ENCODE measurements at regions not wholly inside any gene's neighbourhood (a gene's known extent, or its start where the extent isn't known, plus 50 kb on each side); places are given as distances from the start of the nearest gene placed in this dataset.

DNA sequence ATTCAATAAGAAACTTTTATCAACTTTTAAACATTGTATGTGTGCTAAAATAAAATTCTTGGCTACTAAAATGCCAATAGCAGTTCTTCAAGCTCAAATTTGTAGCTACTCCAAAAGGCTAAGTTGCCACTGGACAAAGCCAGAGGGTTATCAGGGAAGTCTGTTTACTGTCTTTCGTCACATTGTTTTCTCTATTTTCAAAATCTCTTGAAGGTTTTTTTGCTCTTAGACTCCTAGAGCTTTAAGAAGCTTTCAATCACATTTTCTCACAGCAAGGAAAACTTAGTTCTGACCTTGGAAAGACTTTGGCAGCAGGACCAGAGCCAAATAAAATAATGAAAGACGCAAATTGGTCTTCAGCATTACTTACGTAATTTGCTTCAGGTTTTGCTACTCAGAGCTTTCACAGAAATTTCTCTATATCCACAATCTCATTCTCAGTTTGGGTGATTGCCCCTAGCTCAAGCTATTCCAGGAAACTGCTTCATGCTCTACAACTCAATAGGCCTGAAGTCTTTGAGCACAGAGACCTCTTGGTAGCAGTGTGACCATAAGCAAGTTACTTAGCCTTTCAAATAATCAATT is 257.7 kb downstream of the GABRG2 start:
- DNase-seq = no peak

DNA sequence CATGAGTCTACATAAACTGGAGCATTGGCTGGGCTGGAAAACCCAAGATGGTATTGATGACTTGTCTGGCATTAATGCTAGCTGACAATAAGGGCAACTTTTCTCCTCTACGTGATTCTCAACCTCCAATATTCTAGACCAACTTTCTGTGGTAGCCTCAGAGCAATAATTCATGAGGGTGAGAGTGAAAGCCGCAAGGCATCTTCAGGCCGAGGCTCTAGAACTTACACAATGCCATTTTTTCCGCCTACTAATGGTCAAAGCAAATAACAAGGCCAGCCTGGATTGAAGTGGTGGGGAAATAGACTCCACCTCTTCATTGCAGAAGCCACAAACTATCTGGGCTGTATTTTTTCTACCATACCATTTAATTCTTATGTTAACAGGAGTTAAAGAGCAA is 267.4 kb downstream of the GABRG2 start:
- DNase-seq = no peak

GRCh38 chr5:162360373-162360931 is 292.9 kb downstream of the GABRG2 start:
- DNase-seq = no peak

DNA sequence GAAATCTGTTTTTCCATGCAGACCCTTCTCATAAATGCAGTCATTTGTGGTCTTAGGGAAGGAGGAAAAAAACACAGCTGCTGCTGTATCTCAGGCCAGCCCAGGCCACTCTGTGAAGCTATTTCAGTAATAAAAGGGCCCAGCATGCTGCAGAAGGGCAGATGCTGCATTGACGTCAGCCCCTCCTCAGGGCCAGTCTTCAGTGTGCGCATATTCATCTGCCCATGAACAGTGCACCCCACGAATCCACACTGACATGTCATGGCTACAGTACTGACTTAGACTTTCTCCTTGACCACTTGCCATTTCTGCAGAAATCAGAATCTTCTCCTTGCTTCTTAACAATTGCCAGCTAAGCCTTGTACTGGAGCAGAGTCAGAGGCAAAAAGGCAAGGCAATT is 304.7 kb downstream of the GABRG2 start:
- DNase-seq = no peak

DNA sequence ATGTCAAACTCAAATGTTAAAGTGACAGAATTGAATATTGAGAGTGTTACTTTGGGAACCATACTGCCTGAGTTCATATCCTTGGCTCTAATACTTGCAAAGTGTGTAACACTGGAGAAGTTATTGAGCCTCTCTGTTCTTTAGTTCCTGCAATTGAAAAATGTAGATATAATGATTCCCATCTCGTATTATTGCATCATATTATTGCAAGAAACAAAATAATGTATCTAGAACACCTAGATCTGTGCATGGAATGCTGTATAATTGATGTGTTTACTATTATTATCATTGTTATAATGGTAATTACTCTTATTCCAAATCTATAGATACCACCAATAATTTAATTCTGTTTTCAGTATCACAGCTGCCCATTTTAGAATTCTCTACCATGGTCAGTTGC is 310.3 kb downstream of the GABRG2 start:
- DNase-seq = no peak

- DNase-seq = no peak
These were observed 315.3 kb downstream of the GABRG2 start for GRCh38 chr5:162382839-162383238.

DNA sequence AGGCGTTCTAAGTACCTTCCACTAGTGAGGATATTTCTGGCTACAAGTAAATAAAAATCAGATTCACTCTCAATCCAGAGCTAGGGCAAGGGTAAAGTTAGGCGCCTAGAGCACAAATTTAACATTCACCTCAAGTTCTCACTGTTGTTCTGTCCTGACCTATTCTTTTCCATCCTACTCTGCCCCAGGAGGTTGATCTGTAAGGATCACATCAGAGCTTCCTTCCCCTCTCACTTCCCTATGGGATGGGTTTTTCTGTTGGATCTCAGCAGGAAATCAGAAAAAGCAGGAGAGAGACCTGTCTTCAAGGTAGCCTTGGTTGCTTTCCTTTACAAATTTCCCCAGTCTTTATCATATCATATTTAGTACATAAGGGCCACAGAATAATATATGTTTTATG is 316.7 kb downstream of the GABRG2 start:
- DNase-seq = no peak

DNA sequence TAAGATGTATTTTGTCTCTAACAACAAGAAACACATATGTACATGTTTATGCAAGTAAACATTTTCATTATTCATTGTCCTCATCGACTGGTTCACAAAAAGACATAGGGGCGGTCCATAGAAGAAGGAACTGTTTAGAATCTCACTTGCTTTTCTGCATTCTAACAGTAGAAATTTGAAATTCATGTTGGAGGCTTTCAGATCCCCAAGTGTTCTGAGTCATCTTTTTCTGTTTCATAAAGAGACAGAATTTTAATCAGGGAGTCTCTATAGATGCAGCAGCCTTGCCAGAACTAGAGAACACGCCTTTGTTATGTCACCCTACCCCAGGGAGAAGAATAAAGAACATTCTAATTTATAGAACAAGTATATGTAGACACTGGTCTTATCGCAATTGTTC is 324.3 kb downstream of the GABRG2 start:
- DNase-seq = no peak

- no peak for DNase-seq
These were observed 324.8 kb downstream of the GABRG2 start for GRCh38 chr5:162392336-162392735.

DNA sequence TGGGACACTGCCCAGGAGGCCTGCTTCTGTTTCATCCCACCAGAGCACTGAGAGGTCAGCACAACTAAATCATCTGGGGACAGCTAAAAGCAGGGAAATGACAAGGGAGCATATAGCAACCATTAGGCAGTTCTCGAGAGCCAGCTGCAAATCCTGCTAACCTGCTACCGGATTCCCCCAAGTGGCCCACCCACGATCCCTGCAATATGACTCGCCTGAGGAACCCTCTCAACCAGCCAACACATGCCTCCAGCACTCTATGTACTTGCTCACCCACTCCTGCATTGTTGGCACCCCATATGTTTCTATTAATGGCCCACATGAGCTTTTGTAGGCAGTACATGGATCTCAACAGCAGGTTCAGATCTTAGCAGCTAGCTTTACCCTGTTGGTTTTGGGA is 326.0 kb downstream of the GABRG2 start:
- DNase-seq = no peak

DNA sequence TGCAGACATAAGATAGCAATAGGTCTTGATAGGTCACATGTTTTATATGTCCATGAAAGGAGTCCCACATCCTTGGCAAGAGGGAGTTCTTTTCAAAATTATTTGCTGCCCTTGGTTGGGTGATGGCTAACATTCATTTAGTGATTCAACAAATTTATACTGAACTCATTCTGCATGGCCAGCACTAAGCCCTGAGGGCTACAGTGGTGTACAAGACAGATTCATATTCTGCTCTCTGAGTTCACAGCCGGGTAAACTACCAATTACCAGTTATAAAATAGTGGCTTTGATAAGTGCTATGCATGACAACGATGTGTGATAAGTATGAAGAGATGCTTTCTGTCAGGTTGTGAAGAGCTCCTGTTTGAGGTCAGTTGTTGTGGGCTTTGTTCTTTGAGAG is 340.0 kb downstream of the GABRG2 start:
- no peak for DNase-seq

DNA sequence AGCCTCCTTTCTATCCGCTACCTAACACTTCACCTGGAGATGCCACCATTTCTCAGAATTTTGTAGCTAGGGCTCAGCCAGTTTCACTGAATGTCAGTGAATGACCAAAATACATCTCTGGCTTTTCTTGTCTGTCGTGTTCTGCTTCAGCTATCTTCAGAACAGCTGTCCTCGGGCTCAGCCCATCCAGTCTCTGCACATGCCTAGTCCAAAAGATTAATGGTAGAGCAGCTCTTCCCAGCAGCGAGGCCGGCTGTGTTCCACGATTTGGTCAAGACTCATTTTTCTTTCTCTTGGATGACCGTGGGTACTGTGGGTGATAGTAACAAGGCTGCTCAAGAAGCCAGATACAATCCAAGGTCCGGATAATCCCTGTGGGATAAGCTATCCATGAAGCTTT is 342.8 kb downstream of the GABRG2 start:
- no peak for DNase-seq

DNA sequence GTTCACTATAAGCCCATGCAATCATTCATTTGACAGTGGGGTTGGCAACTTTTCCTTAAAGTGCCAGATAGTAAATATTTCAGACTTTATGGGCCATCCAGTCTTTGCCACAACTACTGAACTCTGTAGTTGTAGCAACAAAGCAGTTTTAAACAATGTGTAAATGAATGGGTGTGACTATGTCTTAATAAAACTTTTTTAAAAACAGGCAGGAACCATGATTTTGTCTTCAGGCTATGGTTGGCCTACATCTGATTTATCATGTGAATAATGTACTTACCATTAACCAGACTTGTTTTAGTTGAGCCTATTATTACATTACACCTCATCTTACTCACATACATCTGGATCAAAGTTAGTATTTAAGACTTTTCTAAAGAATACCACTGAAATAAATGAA is 361.6 kb downstream of the GABRG2 start:
- no peak for DNase-seq

DNA sequence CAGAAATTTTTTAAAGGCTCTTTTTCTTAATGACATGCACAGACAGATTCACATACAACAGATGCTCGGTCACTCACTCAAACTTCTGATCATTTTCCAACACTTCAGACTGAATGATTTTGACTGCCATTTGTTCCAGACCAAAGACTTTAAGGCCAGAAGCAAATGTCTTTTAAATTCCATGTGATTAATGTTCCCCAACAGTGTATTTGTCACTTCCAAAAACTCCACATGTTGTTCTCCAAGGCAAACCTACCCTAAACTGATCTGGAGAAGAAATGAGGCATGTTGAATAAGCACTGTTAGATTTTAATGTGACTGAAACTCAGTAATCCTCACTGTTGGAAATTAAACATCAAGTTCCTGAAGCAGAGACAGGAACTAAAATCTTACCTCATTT is 366.7 kb downstream of the GABRG2 start:
- no peak for DNase-seq

DNA sequence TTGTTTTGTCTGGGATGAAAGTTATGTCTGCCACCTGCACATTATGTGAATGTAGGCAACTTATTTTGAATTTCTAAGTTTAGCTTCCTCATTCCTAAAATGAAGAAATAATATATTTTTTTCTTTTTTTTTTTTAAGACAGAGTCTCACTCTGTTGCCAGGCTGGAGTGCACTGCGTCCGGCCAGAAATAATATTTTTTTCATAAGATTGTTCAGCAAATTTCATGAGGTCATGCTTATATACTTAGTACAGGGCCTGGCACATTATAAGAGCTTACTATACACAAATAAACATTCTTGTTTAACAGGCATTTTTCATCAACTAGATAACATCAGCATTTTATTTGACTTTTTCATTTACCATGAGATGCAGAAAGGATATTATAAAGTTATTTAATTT is 368.5 kb downstream of the GABRG2 start:
- DNase-seq = no peak

GRCh38 chr5:162444129-162444762 is 376.7 kb downstream of the GABRG2 start:
- DNase-seq = no peak

GRCh38 chr5:162456086-162456485 is 388.5 kb downstream of the GABRG2 start:
- DNase-seq = no peak

- DNase-seq = no peak
These were observed 398.4 kb downstream of the GABRG2 start for GRCh38 chr5:162466011-162466410.

GRCh38 chr5:162473041-162473714 is 405.6 kb downstream of the GABRG2 start:
- DNase-seq = no peak

GRCh38 chr5:162474239-162474638 is 406.7 kb downstream of the GABRG2 start:
- no peak for DNase-seq

GRCh38 chr5:162484095-162484494 is 416.5 kb downstream of the GABRG2 start:
- DNase-seq = no peak

GRCh38 chr5:162484986-162485385 is 417.4 kb downstream of the GABRG2 start:
- DNase-seq = no peak

- no peak for DNase-seq
These were observed 418.2 kb downstream of the GABRG2 start for GRCh38 chr5:162485666-162486292.
